K562 (cell line): ENCODE measurements at regions not wholly inside any gene's neighbourhood (a gene's known extent, or its start where the extent isn't known, plus 50 kb on each side); places are given as distances from the start of the nearest gene placed in this dataset.

Experiments used
- ATAC-seq: fragments of 200-7000 bp; cut with Tn5 transposase; 3 replicates; pipeline ENCODE4 v1.9.1; 2020; ENCODE audit warnings: moderate library complexity
- BruUV-seq: library from RNA; stranded (reverse); fragments of 400-500 nt; replicated peaks from 2 replicates; lab custom pipeline; 2021; lab: Mats Ljungman, UMichigan
- CTCF ChIA-PET: fragments of 300-600 bp; formaldehyde crosslinking; extraction: SDS; loops from one replicate; lab custom pipeline; 2021; ENCODE audit warnings: low intra/inter-chr PET ratio; lab: Yijun Ruan, JAX
- POLR2A ChIA-PET: fragments of 300-600, 350-650 bp; sonication (Branson Sonifier 250); formaldehyde crosslinking; extraction: SDS; loops from one replicate; lab custom pipeline; 2021; ENCODE audit warnings: antibody characterized with exemption, inconsistent platforms; lab: Yijun Ruan, JAX
- DNase-seq, 4 experiments: peaks; one replicate each; pipeline versions ENCODE4 v3.0.0 to v3.0.0-alpha.2; 2011 to 2018; ENCODE audit warnings: low spot score in 3 of 4, mixed read lengths in 3 of 4; ENCODE audit errors: extremely low read depth in 1 of 4
- FAIRE-seq: peaks from 2 replicates; lab custom pipeline; 2011; peaks lifted over from hg19 to GRCh38; lab: Jason Lieb, UNC
- H2AFZ ChIP-seq: 2 replicates; pipeline ENCODE4 v1.6.0; 2011; ENCODE audit warnings: low read depth, low read length, control low read depth, inconsistent platforms
- H3K27ac ChIP-seq: fragments of 200-600 bp; 3 replicates; pipeline ENCODE4 v1.8.0; 2011; ENCODE audit warnings: low read depth, mild to moderate bottlenecking, control low read depth, inconsistent platforms, low read length, moderate library complexity, mixed read lengths; ENCODE audit errors: extremely low read depth
- H3K27me3 ChIP-seq, 2 experiments: fragments of 300-600 bp in 1 of 2; 2 replicates in 1 of 2; 3 replicates in 1 of 2; pipeline versions ENCODE4 v1.6.0 to v1.8.0; 2011; ENCODE audit warnings: inconsistent platforms in 2 of 2, low read length in 2 of 2, mild to moderate bottlenecking in 1 of 2, mixed read lengths in 1 of 2, moderate library complexity in 1 of 2; ENCODE audit not compliant: control insufficient read depth in 2 of 2, insufficient read depth in 2 of 2
- H3K36me3 ChIP-seq: fragments of 300-600 bp; 3 replicates; pipeline ENCODE4 v1.8.0; 2011; ENCODE audit warnings: mild to moderate bottlenecking, low read length, inconsistent platforms; ENCODE audit not compliant: control insufficient read depth, insufficient read depth
- H3K4me1 ChIP-seq, 2 experiments: fragments of 200-600 bp in 1 of 2; replicated peaks in 1 of 2; 2 replicates in 1 of 2; 3 replicates in 1 of 2; pipeline versions ENCODE4 v1.5.1 to v1.8.0; 2011; ENCODE audit warnings: inconsistent platforms in 2 of 2, low read length in 2 of 2, mild to moderate bottlenecking in 1 of 2, mixed read lengths in 1 of 2, moderate library complexity in 1 of 2; ENCODE audit not compliant: control insufficient read depth in 2 of 2, insufficient read depth in 2 of 2
- H3K4me2 ChIP-seq: 2 replicates; pipeline ENCODE4 v1.6.1; 2011; ENCODE audit warnings: low read length, control low read depth, inconsistent platforms, mixed read lengths; ENCODE audit not compliant: insufficient read depth
- H3K4me3 ChIP-seq: fragments of 200-600 bp; sonication (generic), shearing (Covaris generic); 2 replicates; pipeline ENCODE4 v1.5.1; 2016; ENCODE audit warnings: control low read depth, inconsistent platforms
- H3K79me2 ChIP-seq: fragments of 200-600 bp; 3 replicates; pipeline ENCODE4 v1.8.0; 2011; ENCODE audit warnings: low read length, inconsistent platforms; ENCODE audit not compliant: control insufficient read depth, insufficient read depth
- H3K9ac ChIP-seq, 2 experiments: 2 replicates each; pipeline versions ENCODE4 v1.6.0 to v1.6.1; 2011; ENCODE audit warnings: low read depth in 2 of 2, low read length in 2 of 2, control low read depth in 1 of 2, inconsistent platforms in 1 of 2, mild to moderate bottlenecking in 1 of 2, mixed read lengths in 1 of 2; ENCODE audit not compliant: insufficient read depth in 1 of 2
- H3K9me1 ChIP-seq: one replicate; pipeline ENCODE4 v1.6.0; 2011; ENCODE audit warnings: inconsistent platforms, mild to moderate bottlenecking, low read length, moderate library complexity; ENCODE audit not compliant: control insufficient read depth, insufficient read depth
- H3K9me3 ChIP-seq: replicated peaks from 2 replicates; pipeline ENCODE4 v1.5.1; 2011; ENCODE audit warnings: low read depth, low read length, inconsistent platforms; ENCODE audit not compliant: control insufficient read depth, insufficient read depth
- H4K20me1 ChIP-seq: replicated peaks from 2 replicates; pipeline ENCODE4 v1.6.1; 2011; ENCODE audit warnings: low read length, inconsistent platforms, mixed read lengths; ENCODE audit not compliant: control insufficient read depth, insufficient read depth
- ARID2 ChIP-seq: fragments of 450-650 bp; IDR thresholded peaks from 2 replicates; pipeline ENCODE4 v1.6.1; 2017; ENCODE audit warnings: antibody characterized with exemption, mild to moderate bottlenecking
- ELF4 ChIP-seq: fragments of 450-650 bp; formaldehyde crosslinking; IDR thresholded peaks from 2 replicates; pipeline ENCODE4 v1.4.0; 2022; ENCODE audit warnings: missing genetic modification characterization
- FOXK1 ChIP-seq: sonication (generic); formaldehyde crosslinking; IDR thresholded peaks from 2 replicates; pipeline ENCODE4 v1.8.0; 2022; ENCODE audit warnings: missing genetic modification reagents, mild to moderate bottlenecking, borderline replicate concordance
- GABPA ChIP-seq: fragments of 200-800 bp; sonication (Bioruptor generic); conservative IDR thresholded peaks from 2 replicates; pipeline ENCODE4 v1.6.1; 2016; ENCODE audit warnings: low read depth, missing genetic modification characterization, missing compliant biosample characterization
- GABPB1 ChIP-seq: sonication (generic); formaldehyde crosslinking; IDR thresholded peaks from 2 replicates; pipeline ENCODE4 v1.8.0; 2022; ENCODE audit warnings: mild to moderate bottlenecking, missing genetic modification reagents
- HNRNPL ChIP-seq: fragments of 200-400 bp; formaldehyde crosslinking; IDR thresholded peaks from 2 replicates; pipeline ENCODE4 v1.6.1; 2017; ENCODE audit warnings: low read depth, mild to moderate bottlenecking, low read length
- LEF1 ChIP-seq: fragments of 450-650 bp; IDR thresholded peaks from 2 replicates; pipeline ENCODE4 v1.6.1; 2016; ENCODE audit warnings: mild to moderate bottlenecking
- NRF1 ChIP-seq, 2 experiments: fragments of 450-650 bp; IDR thresholded peaks in 1 of 2; conservative IDR thresholded peaks in 1 of 2; 2 replicates each; pipeline ENCODE4 v1.6.1; 2014; ENCODE audit warnings: mild to moderate bottlenecking in 2 of 2
- SMARCE1 ChIP-seq: fragments of 450-650 bp; IDR thresholded peaks from 2 replicates; pipeline ENCODE4 v1.7.1; 2016; ENCODE audit warnings: mild to moderate bottlenecking
- TCFL5 ChIP-seq: fragments of 250-450 bp; sonication (Bioruptor Pico); conservative IDR thresholded peaks from 2 replicates; pipeline ENCODE4 v1.6.1; 2021; ENCODE audit warnings: mild to moderate bottlenecking, moderate library complexity, matching md5 sums
- ZEB2 ChIP-seq: fragments of 450-650 bp; IDR thresholded peaks from 2 replicates; pipeline ENCODE4 v1.6.1; 2016
- ZFPM2 ChIP-seq: fragments of 250-450 bp; sonication (Bioruptor Pico); IDR thresholded peaks from 2 replicates; pipeline ENCODE4 v1.5.1; 2022; ENCODE audit warnings: mild to moderate bottlenecking
- WGBS: fragments of 100-300 bp; shearing (Covaris generic); methylation state at CpG from one replicate; pipeline ENCODE4 v1.1.6; 2016; ENCODE audit warnings: low coverage, mixed read lengths; ENCODE audit not compliant: insufficient coverage; ENCODE audit errors: missing lambda C conversion rate; 5-methylcytosine and 5-hydroxymethylcytosine counted together
- in situ Hi-C: fragments of 300-500 bp; cut with MboI; formaldehyde crosslinking; loops from 4 replicates; pipeline ENCODE4 v1.15.0; 2018; ENCODE audit warnings: inconsistent platforms, mixed read lengths
- intact Hi-C: fragments of 100-400 bp; cut with micrococcal nuclease; formaldehyde crosslinking; loops from 2 replicates; pipeline ENCODE4 v1.14.2; 2022
- TF ChIP-seq, protein P1 (sequence below): fragments of 450-650 bp; formaldehyde crosslinking; IDR thresholded peaks from 2 replicates; pipeline ENCODE4 v1.4.0; 2022; ENCODE audit warnings: missing genetic modification characterization
- TF ChIP-seq, protein P2 (sequence below): fragments of 250-450 bp; sonication (Bioruptor Pico); IDR thresholded peaks from 2 replicates; pipeline ENCODE4 v1.8.0; 2022; ENCODE audit warnings: inconsistent platforms, mild to moderate bottlenecking, moderate library complexity, borderline replicate concordance

DNA sequence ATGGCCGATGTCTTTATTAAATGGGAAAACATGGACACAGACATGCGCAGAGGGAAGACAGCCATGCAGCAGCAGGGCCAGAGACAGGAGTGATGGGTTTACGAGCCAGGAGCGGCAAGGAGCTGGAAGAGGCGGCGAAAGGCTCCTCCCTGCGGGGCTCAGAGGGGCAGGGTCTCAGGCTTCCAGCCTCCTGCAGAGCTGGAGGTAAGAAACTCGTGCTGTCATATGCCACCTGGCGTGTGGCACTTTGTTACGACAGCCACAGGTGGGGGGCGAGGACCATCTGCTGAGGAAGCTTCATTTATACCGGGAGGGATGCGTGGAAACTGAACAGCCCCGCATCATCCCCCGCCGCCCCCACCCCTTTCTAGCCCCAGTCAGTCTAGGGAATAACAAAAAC lies 52.0 kb upstream of the SPACA7 start:
- no peak for DNase-seq
- Histone ChIP-seq H3K4me1 (no peaks in the 10 kb centered on the region), H3K9me3 (no peaks in the 10 kb centered on the region), H3K4me2 (no peak overlapping the region), H2AFZ (no peak overlapping the region), H3K4me3 (no peak overlapping the region), H3K9ac (no peak overlapping the region), H3K27me3 (peaks cover 0 to 33% of the 10 kb centered on the region in 2 experiments; a peak in 2 of 5 replicates), H4K20me1 (no peaks in the 10 kb centered on the region; the same call in 1 of the 2 replicates), H3K36me3 (no peaks in the 10 kb centered on the region), H3K27ac (no peak overlapping the region), H3K9me1 (no peaks in the 10 kb centered on the region), H3K79me2 (no peaks in the 10 kb centered on the region)
- 0% methylated on average over 15 of the region's 16 CpGs for WGBS
- TF ChIP-seq NRF1 (conservative IDR thresholded peaks at IDR 0.05 in 1 of 2, IDR thresholded peaks at IDR 0.05 in 1 of 2) = peak; percentile 19 to 24; a peak in 1 of 4 replicates
- TF ChIP-seq, protein P1, sequence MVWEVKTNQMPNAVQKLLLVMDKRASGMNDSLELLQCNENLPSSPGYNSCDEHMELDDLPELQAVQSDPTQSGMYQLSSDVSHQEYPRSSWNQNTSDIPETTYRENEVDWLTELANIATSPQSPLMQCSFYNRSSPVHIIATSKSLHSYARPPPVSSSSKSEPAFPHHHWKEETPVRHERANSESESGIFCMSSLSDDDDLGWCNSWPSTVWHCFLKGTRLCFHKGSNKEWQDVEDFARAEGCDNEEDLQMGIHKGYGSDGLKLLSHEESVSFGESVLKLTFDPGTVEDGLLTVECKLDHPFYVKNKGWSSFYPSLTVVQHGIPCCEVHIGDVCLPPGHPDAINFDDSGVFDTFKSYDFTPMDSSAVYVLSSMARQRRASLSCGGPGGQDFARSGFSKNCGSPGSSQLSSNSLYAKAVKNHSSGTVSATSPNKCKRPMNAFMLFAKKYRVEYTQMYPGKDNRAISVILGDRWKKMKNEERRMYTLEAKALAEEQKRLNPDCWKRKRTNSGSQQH (CRISPR knock-in tag) = no peak
- FAIRE-seq = no peak
- no peak for ATAC-seq
- BruUV-seq = no TSS peak
- ChIA-PET CTCF (no interaction called here), POLR2A (no interaction called here)
- in situ Hi-C loops = loop anchor here (10.0 kb wide), 1 partner anchor 49 kb away; no protein-coding TSS in a partner anchor
- intact Hi-C loops = no loop called here

DNA sequence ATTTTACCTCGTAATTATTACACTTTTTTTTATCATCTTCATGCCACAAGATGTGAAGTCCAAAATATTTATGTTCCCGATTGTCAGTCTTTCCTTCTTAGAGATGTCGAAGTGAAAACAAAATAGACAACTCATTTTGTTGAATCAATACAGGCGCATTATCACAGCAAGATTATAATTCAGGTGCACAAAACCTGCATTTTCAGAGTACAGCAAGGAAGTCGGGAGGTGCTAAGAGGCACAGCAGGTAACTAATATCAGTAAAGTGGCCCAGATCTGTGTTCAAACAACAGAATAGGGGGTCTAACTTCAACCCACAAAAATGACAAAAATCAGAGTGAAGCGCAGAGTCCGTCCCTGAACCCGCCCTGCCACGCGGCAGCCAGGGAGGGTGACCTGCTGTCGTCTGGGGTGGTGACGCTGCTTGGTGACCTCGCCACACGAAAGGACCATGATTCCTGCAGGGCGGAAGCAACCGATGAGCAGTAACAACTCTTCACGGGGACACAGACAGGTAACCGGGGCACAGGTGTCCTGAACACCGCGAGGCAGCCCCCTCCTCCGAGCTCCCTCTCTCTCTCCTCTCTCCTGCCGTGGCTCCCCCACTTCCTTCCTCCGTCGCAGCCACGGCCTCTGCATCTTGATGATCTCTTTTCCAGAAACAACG lies 50.9 kb upstream of the SPACA7 start:
- intact Hi-C loops = no loop called here
- under 1% methylated on average over 11 of the region's 26 CpGs for WGBS
- TF ChIP-seq ELF4 (CRISPR knock-in tag) (no peak), LEF1 (no peak), FOXK1 (CRISPR knock-in tag) (no peak), GABPB1 (CRISPR knock-in tag) (no peak), ZFPM2 (CRISPR knock-in tag) (no peak), SMARCE1 (no peak), ARID2 (no peak), HNRNPL (no peak), GABPA (tag) (no peak), TCFL5 (CRISPR knock-in tag) (no peak), ZEB2 (no peak)
- TF ChIP-seq, protein P2, sequence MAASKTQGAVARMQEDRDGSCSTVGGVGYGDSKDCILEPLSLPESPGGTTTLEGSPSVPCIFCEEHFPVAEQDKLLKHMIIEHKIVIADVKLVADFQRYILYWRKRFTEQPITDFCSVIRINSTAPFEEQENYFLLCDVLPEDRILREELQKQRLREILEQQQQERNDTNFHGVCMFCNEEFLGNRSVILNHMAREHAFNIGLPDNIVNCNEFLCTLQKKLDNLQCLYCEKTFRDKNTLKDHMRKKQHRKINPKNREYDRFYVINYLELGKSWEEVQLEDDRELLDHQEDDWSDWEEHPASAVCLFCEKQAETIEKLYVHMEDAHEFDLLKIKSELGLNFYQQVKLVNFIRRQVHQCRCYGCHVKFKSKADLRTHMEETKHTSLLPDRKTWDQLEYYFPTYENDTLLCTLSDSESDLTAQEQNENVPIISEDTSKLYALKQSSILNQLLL = no peak

More for the DNA sequence above, 50.9 kb upstream of the SPACA7 start:
- in situ Hi-C loops = loop anchor here (10.0 kb wide), 1 partner anchor 50 kb away; no protein-coding TSS in a partner anchor
- no peak for FAIRE-seq
- Histone ChIP-seq H3K9me3 (no peaks in the 10 kb centered on the region), H3K4me3 (no peak overlapping the region), H3K9me1 (no peaks in the 10 kb centered on the region), H3K4me1 (no peaks in the 10 kb centered on the region), H2AFZ (no peak overlapping the region), H3K79me2 (no peaks in the 10 kb centered on the region), H3K27ac (no peak overlapping the region), H3K9ac (no peak overlapping the region), H3K36me3 (no peaks in the 10 kb centered on the region), H4K20me1 (no peaks in the 10 kb centered on the region; the same call in 1 of the 2 replicates), H3K4me2 (no peak overlapping the region), H3K27me3 (peaks cover 0 to 37% of the 10 kb centered on the region in 2 experiments; a peak in 2 of 5 replicates)
- ATAC-seq = no peak
- no TSS peak for BruUV-seq
- CTCF ChIA-PET = interaction anchor here (0.6 kb wide), 1 partner anchor 14 kb away, joined by 3 read pairs; no protein-coding TSS in a partner anchor
- POLR2A ChIA-PET = no interaction called here
- no peak for DNase-seq
